H1 (cell line): ENCODE measurements at regions not wholly inside any gene's neighbourhood (a gene's known extent, or its start where the extent isn't known, plus 50 kb on each side); places are given as distances from the start of the nearest gene placed in this dataset.

Source experiments
- JUN ChIP-seq: IDR thresholded peaks from 2 replicates; pipeline ENCODE4 v1.6.1; 2011; ENCODE audit warnings: low read depth, mild to moderate bottlenecking, improper control_type of control experiment, low read length
- KDM1A ChIP-seq: fragments of 200-600, 300-600 bp; sonication (generic); IDR thresholded peaks from 2 replicates; pipeline ENCODE4 v1.7.1; 2016; ENCODE audit warnings: mild to moderate bottlenecking, low read length, borderline replicate concordance

DNA sequence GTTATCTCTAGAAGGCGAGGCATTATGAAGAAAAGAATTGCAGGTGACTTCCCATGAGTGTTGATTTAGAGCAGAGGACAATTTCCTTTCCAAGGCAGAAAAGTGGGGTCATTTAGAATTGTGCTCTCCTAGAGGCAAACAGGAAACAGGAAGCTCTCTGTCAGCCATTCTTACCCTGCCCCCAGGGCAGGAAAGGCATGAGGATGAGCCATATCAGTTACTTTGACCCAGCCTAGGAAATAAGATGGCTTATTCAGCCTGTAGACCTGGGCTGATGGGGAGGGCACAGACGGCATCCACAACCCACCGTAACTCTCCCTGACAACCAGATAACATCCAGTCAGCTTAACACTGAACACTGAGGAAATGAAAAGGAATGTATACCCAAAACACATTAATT is 88.8 kb upstream of the KDR start (continued):
- TF ChIP-seq JUN: no peak
- no peak for TF ChIP-seq KDM1A
